OCI-LY1 (cell line): ENCODE measurements at regions not wholly inside any gene's neighbourhood (a gene's known extent, or its start where the extent isn't known, plus 50 kb on each side); places are given as distances from the start of the nearest gene placed in this dataset.

Experiments used
- CTCF ChIP-seq: fragments of 200-600 bp; sonication (generic), shearing (Covaris generic); IDR thresholded peaks from 2 replicates; pipeline ENCODE4 v1.5.1; 2017; ENCODE audit warnings: mild to moderate bottlenecking, antibody characterized with exemption, low read length, moderate library complexity, mixed read lengths
- EZH2 ChIP-seq: fragments of 200-600 bp; sonication (generic), shearing (Covaris generic); IDR thresholded peaks from 2 replicates; pipeline ENCODE4 v1.8.0; 2017; ENCODE audit warnings: borderline replicate concordance, mixed run types, mild to moderate bottlenecking, antibody characterized with exemption, low read length, moderate library complexity, mixed read lengths

DNA sequence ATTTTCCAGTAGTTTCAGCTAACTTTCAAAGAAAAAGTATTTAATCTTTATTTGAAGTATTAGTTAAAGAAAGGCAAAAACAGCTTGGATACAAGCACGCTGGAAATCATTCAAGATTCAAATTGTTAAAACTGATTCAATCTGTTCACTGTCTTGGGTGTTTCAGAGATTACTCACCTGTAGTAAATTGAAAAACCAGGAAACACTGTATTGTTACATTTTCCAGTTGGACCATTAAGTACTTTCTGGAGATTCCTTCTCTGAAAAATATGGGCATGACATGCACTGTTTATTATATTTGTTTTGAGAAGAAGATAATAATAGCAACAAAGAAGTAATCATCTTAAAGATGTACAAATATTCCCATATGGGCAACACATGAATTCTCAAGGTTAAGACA, 196.1 kb downstream of the UBE2E3 start:
- TF ChIP-seq CTCF: no peak
- no peak for TF ChIP-seq EZH2
